ENCODE measurements at regions not wholly inside any gene's neighbourhood (a gene's known extent, or its start where the extent isn't known, plus 50 kb on each side); places are given as distances from the start of the nearest gene placed in this dataset.

GRCh38 chr16:27735031-27735430, 185.1 kb downstream of the KATNIP start:
- no peak for FAIRE-seq

GRCh38 chr16:27736431-27736830, 186.5 kb downstream of the KATNIP start:
- DNase-seq (ENCODE audit: insufficient read length, low spot score) (no peak), FAIRE-seq (no peak)

More at GRCh38 chr16:27735031-27735430, 185.1 kb downstream of the KATNIP start:
- no peak for DNase-seq (ENCODE audit: insufficient read length, low spot score)

GRCh38 chr16:27737513-27737912, 187.6 kb downstream of the KATNIP start:
- DNase-seq (ENCODE audit: insufficient read length, low spot score) = no peak
- no peak for FAIRE-seq

Measured in HTR-8/SVneo (cell line).